NCI-H2227 (cell line): ENCODE measurements at regions not wholly inside any gene's neighbourhood (a gene's known extent, or its start where the extent isn't known, plus 50 kb on each side); places are given as distances from the start of the nearest gene placed in this dataset.
"Not testable (repeated sequence)": the region's sequence is repeated elsewhere in the genome, so short reads cannot be mapped to it uniquely, and the experiment has no call there.

Experiments
- DNase-seq: peaks from one replicate; lab custom pipeline; 2025; ENCODE audit not compliant: unreplicated experiment; lab: John Stamatoyannopoulos, UW

GRCh38 chr2:128593518-128593878 lies 274.8 kb upstream of the HS6ST1 start:
- DNase-seq, result no peak

- DNase-seq, result no peak
These were observed 275.4 kb upstream of the HS6ST1 start for GRCh38 chr2:128593879-128594650.

GRCh38 chr2:128594651-128594910 lies 275.9 kb upstream of the HS6ST1 start:
- no peak for DNase-seq

- no peak for DNase-seq
These were observed 276.4 kb upstream of the HS6ST1 start for GRCh38 chr2:128594953-128595677.

GRCh38 chr2:128595763-128596395 lies 277.2 kb upstream of the HS6ST1 start:
- DNase-seq, result no peak

GRCh38 chr2:128596396-128597120 lies 277.9 kb upstream of the HS6ST1 start:
- no peak for DNase-seq

GRCh38 chr2:128597121-128597762 lies 278.6 kb upstream of the HS6ST1 start:
- no peak for DNase-seq

- not testable (repeated sequence) for DNase-seq
These were observed 279.6 kb upstream of the HS6ST1 start for GRCh38 chr2:128598260-128598659.

GRCh38 chr2:128598862-128599441 lies 280.3 kb upstream of the HS6ST1 start:
- no peak for DNase-seq

GRCh38 chr2:128599700-128600099 lies 281.0 kb upstream of the HS6ST1 start:
- DNase-seq, result no peak

GRCh38 chr2:128600581-128601297 lies 282.1 kb upstream of the HS6ST1 start:
- no peak for DNase-seq

GRCh38 chr2:128601298-128602037 lies 282.8 kb upstream of the HS6ST1 start:
- no peak for DNase-seq

- DNase-seq, result no peak
These were observed 283.5 kb upstream of the HS6ST1 start for GRCh38 chr2:128602038-128602698.

- DNase-seq, result no peak
These were observed 284.0 kb upstream of the HS6ST1 start for GRCh38 chr2:128602699-128603101.

- no peak for DNase-seq
These were observed 284.8 kb upstream of the HS6ST1 start for GRCh38 chr2:128603411-128603924.

- no peak for DNase-seq
These were observed 285.4 kb upstream of the HS6ST1 start for GRCh38 chr2:128604045-128604444.

GRCh38 chr2:128604581-128604980 lies 285.9 kb upstream of the HS6ST1 start:
- DNase-seq, result not testable (repeated sequence)

- DNase-seq, result no peak
These were observed 286.8 kb upstream of the HS6ST1 start for GRCh38 chr2:128605421-128605820.

- DNase-seq, result no peak
These were observed 287.3 kb upstream of the HS6ST1 start for GRCh38 chr2:128605931-128606330.
